ENCODE measurements at regions not wholly inside any gene's neighbourhood (a gene's known extent, or its start where the extent isn't known, plus 50 kb on each side); places are given as distances from the start of the nearest gene placed in this dataset.

GRCh38 chrX:13518126-13518525, 51.3 kb upstream of the EGFL6 start:
- no peaks in the 10 kb centered on the region for H3K27me3 ChIP-seq (ENCODE audit: control insufficient read depth, insufficient read depth, low read length)
- TF ChIP-seq, protein P1, sequence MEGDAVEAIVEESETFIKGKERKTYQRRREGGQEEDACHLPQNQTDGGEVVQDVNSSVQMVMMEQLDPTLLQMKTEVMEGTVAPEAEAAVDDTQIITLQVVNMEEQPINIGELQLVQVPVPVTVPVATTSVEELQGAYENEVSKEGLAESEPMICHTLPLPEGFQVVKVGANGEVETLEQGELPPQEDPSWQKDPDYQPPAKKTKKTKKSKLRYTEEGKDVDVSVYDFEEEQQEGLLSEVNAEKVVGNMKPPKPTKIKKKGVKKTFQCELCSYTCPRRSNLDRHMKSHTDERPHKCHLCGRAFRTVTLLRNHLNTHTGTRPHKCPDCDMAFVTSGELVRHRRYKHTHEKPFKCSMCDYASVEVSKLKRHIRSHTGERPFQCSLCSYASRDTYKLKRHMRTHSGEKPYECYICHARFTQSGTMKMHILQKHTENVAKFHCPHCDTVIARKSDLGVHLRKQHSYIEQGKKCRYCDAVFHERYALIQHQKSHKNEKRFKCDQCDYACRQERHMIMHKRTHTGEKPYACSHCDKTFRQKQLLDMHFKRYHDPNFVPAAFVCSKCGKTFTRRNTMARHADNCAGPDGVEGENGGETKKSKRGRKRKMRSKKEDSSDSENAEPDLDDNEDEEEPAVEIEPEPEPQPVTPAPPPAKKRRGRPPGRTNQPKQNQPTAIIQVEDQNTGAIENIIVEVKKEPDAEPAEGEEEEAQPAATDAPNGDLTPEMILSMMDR (conservative IDR thresholded peaks at IDR 0.05 in 1 of 2, IDR thresholded peaks at IDR 0.05 in 1 of 2; ENCODE audit: low read depth in 1 of 2, low read length in 2 of 2): no peak
- no peak for TF ChIP-seq EZH2 (IDR thresholded peaks at IDR 0.05; ENCODE audit: low read length, missing control alignments)
- H3K4me2 ChIP-seq (ENCODE audit: extremely low read depth, insufficient read depth, low read length): no peak overlapping the region
- no peak overlapping the region for H3K9ac ChIP-seq (ENCODE audit: insufficient read depth, low read length)
- H2AFZ ChIP-seq (ENCODE audit: low read length): no peak overlapping the region
- H3K9me3 ChIP-seq (ENCODE audit: control insufficient read depth, insufficient read depth, low read depth, low read length): no peaks in the 10 kb centered on the region
- H3K4me1 ChIP-seq (ENCODE audit: control insufficient read depth, extremely low read depth, insufficient read depth, low read length): no peaks in the 10 kb centered on the region
- no peak overlapping the region for H3K27ac ChIP-seq (ENCODE audit: insufficient read depth, low read length)
- H4K20me1 ChIP-seq (ENCODE audit: control insufficient read depth, extremely low read depth, insufficient read depth, low read length): no peaks in the 10 kb centered on the region
- H3K4me3 ChIP-seq (replicated peaks in 1 of 4; ENCODE audit: control extremely low read depth in 1 of 4, insufficient read depth in 1 of 4, low read depth in 3 of 4, low read length in 4 of 4): no peak overlapping the region
- no peaks in the 10 kb centered on the region for H3K79me2 ChIP-seq (ENCODE audit: control insufficient read depth, insufficient read depth, low read length)
- H3K36me3 ChIP-seq (ENCODE audit: control insufficient read depth, insufficient read depth, low read length): no peaks in the 10 kb centered on the region
- DNase-seq (ENCODE audit: low read depth in 2 of 2): no peak

- Histone ChIP-seq H3K4me3 (replicated peaks in 1 of 4; ENCODE audit: control extremely low read depth in 1 of 4, insufficient read depth in 1 of 4, low read depth in 3 of 4, low read length in 4 of 4) (no peak overlapping the region), H3K9ac (ENCODE audit: insufficient read depth, low read length) (no peak overlapping the region), H3K4me1 (ENCODE audit: control insufficient read depth, extremely low read depth, insufficient read depth, low read length) (no peaks in the 10 kb centered on the region), H4K20me1 (ENCODE audit: control insufficient read depth, extremely low read depth, insufficient read depth, low read length) (no peaks in the 10 kb centered on the region), H3K79me2 (ENCODE audit: control insufficient read depth, insufficient read depth, low read length) (no peaks in the 10 kb centered on the region), H2AFZ (ENCODE audit: low read length) (no peak overlapping the region), H3K36me3 (ENCODE audit: control insufficient read depth, insufficient read depth, low read length) (no peaks in the 10 kb centered on the region), H3K27me3 (ENCODE audit: control insufficient read depth, insufficient read depth, low read length) (no peaks in the 10 kb centered on the region), H3K4me2 (ENCODE audit: extremely low read depth, insufficient read depth, low read length) (no peak overlapping the region), H3K9me3 (ENCODE audit: control insufficient read depth, insufficient read depth, low read depth, low read length) (no peaks in the 10 kb centered on the region), H3K27ac (ENCODE audit: insufficient read depth, low read length) (no peak overlapping the region)
- DNase-seq (ENCODE audit: low read depth in 2 of 2): no peak
- TF ChIP-seq EZH2 (IDR thresholded peaks at IDR 0.05; ENCODE audit: low read length, missing control alignments): no peak
- TF ChIP-seq, protein P1 (conservative IDR thresholded peaks at IDR 0.05 in 1 of 2, IDR thresholded peaks at IDR 0.05 in 1 of 2; ENCODE audit: low read depth in 1 of 2, low read length in 2 of 2): no peak
These were observed 54.0 kb upstream of the EGFL6 start for GRCh38 chrX:13515211-13515930.

- no peaks in the 10 kb centered on the region for H3K27me3 ChIP-seq (ENCODE audit: control insufficient read depth, insufficient read depth, low read length)
- H3K4me3 ChIP-seq (replicated peaks in 1 of 4; ENCODE audit: control extremely low read depth in 1 of 4, insufficient read depth in 1 of 4, low read depth in 3 of 4, low read length in 4 of 4): no peak overlapping the region
- H3K36me3 ChIP-seq (ENCODE audit: control insufficient read depth, insufficient read depth, low read length): no peaks in the 10 kb centered on the region
- no peak overlapping the region for H2AFZ ChIP-seq (ENCODE audit: low read length)
- no peaks in the 10 kb centered on the region for H4K20me1 ChIP-seq (ENCODE audit: control insufficient read depth, extremely low read depth, insufficient read depth, low read length)
- H3K4me1 ChIP-seq (ENCODE audit: control insufficient read depth, extremely low read depth, insufficient read depth, low read length): no peaks in the 10 kb centered on the region
- no peak overlapping the region for H3K27ac ChIP-seq (ENCODE audit: insufficient read depth, low read length)
- H3K9me3 ChIP-seq (ENCODE audit: control insufficient read depth, insufficient read depth, low read depth, low read length): no peaks in the 10 kb centered on the region
- peak; percentile 9 to 14 for DNase-seq (ENCODE audit: low read depth in 2 of 2)
- no peak for TF ChIP-seq EZH2 (IDR thresholded peaks at IDR 0.05; ENCODE audit: low read length, missing control alignments)
- TF ChIP-seq, protein P1 (conservative IDR thresholded peaks at IDR 0.05 in 1 of 2, IDR thresholded peaks at IDR 0.05 in 1 of 2; ENCODE audit: low read depth in 1 of 2, low read length in 2 of 2): no peak
- no peak overlapping the region for H3K9ac ChIP-seq (ENCODE audit: insufficient read depth, low read length)
- no peaks in the 10 kb centered on the region for H3K79me2 ChIP-seq (ENCODE audit: control insufficient read depth, insufficient read depth, low read length)
- H3K4me2 ChIP-seq (ENCODE audit: extremely low read depth, insufficient read depth, low read length): no peak overlapping the region
These were observed 57.5 kb upstream of the EGFL6 start for GRCh38 chrX:13511944-13512330.
